CD4-positive, alpha-beta memory T cell (primary cell): ENCODE measurements at regions not wholly inside any gene's neighbourhood (a gene's known extent, or its start where the extent isn't known, plus 50 kb on each side); places are given as distances from the start of the nearest gene placed in this dataset.

Experiments
- CTCF ChIA-PET: fragments of 350-600 bp; sonication (Branson Sonifier 250); formaldehyde crosslinking; loops from one replicate; lab custom pipeline; 2021; ENCODE audit warnings: inconsistent platforms; ENCODE audit not compliant: partially characterized antibody; lab: Charles Lee
- POLR2A ChIA-PET: fragments of 350-600 bp; sonication (Branson Sonifier 250); formaldehyde crosslinking; loops from one replicate; lab custom pipeline; 2021; ENCODE audit not compliant: partially characterized antibody; lab: Charles Lee
- DNase-seq, 5 donors: peaks; one replicate each; pipeline versions ENCODE4 v3.0.0 to v3.0.0-alpha.2; 2020 to 2022; ENCODE audit warnings: mixed read lengths in 1 of 5
- H3K27ac ChIP-seq: one replicate; pipeline ENCODE4 v1.7.0; 2013; ENCODE audit warnings: low read depth, low read length
- H3K27me3 ChIP-seq: 2 replicates; pipeline ENCODE4 v1.7.0; 2013; ENCODE audit warnings: mild to moderate bottlenecking, low read length, moderate library complexity; ENCODE audit not compliant: insufficient read depth
- H3K36me3 ChIP-seq: 2 replicates; pipeline ENCODE4 v1.7.0; 2013; ENCODE audit warnings: mild to moderate bottlenecking, low read length, moderate library complexity; ENCODE audit not compliant: insufficient read depth
- H3K4me1 ChIP-seq: 2 replicates; pipeline ENCODE4 v1.7.0; 2013; ENCODE audit warnings: mild to moderate bottlenecking, low read length, moderate library complexity; ENCODE audit not compliant: insufficient read depth
- H3K4me3 ChIP-seq, 2 donors: one replicate each; pipeline ENCODE4 v1.7.0; 2013; ENCODE audit warnings: low read length in 2 of 2, mild to moderate bottlenecking in 1 of 2
- H3K9me3 ChIP-seq, 2 donors: one replicate each; pipeline ENCODE4 v1.7.0; 2013; ENCODE audit warnings: low read length in 2 of 2, control low read depth in 1 of 2; ENCODE audit not compliant: control insufficient read depth in 1 of 2
- H3K27ac Mint-ChIP-seq, 7 donors: one replicate each; pipeline ENCODE4 v1.8.0; 2020 to 2021; ENCODE audit warnings: mixed read lengths in 7 of 7, mild to moderate bottlenecking in 6 of 7, inconsistent platforms in 3 of 7, moderate library complexity in 3 of 7
- H3K27me3 Mint-ChIP-seq, 2 donors: one replicate each; pipeline ENCODE4 v1.8.0; 2020 to 2021; ENCODE audit warnings: mixed read lengths in 2 of 2
- H3K36me3 Mint-ChIP-seq, 2 donors: one replicate each; pipeline ENCODE4 v1.8.0; 2020 to 2021; ENCODE audit warnings: mixed read lengths in 2 of 2, inconsistent platforms in 1 of 2, mild to moderate bottlenecking in 1 of 2
- H3K4me1 Mint-ChIP-seq, 4 donors: one replicate each; pipeline ENCODE4 v1.8.0; 2020 to 2021; ENCODE audit warnings: mixed read lengths in 4 of 4, mild to moderate bottlenecking in 1 of 4
- H3K4me3 Mint-ChIP-seq, 8 donors: one replicate each; pipeline ENCODE4 v1.8.0; 2020 to 2021; ENCODE audit warnings: mixed read lengths in 8 of 8, mild to moderate bottlenecking in 7 of 8, moderate library complexity in 6 of 8, inconsistent platforms in 3 of 8
- H3K9me3 Mint-ChIP-seq, 8 donors: one replicate each; pipeline ENCODE4 v1.8.0; 2020 to 2021; ENCODE audit warnings: mixed read lengths in 8 of 8, mild to moderate bottlenecking in 5 of 8, inconsistent platforms in 3 of 8, moderate library complexity in 1 of 8
- intact Hi-C: fragments of 100-400 bp; cut with micrococcal nuclease; formaldehyde crosslinking; loops from one replicate; pipeline ENCODE4 v1.15.1; 2023

DNA sequence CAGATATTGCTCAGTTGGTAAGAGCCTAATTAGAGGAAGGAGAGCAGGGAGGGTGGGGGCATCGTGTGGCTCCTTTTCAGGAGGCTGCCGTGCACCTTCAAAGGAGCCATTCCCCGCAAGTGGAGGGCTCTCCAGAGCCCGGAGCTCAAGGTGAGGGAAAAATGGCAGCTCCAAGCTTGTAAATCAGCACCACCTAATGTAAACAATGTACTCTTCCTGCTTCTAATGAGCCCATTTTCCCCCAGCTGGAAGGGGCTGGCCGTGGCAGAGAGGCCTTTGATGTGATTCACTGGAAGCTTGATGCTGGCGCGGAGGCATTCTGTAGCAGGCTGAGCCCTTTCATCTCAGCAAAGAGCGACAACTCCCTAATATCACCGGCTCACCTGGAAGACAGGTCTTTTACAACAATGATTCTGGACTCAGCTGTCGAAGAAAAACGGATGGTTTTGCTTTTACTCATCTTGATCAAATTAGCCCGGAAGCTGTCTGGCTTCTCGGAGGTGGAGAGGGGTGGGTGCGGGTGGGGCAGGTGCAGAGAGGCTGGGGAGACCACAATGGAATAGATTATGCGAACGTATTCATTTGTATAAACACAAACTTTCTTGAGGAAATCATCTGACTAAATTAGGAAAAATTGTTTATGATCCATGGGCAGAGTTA, 112.5 kb downstream of the RRAGC start:
- Mint-ChIP-seq H3K4me3 (peak overlapping the region; percentile 26 to 79 (median 70)), H3K36me3 (no peaks in the 10 kb centered on the region), H3K9me3 (peaks cover 0 to 3% (median 0%) of the 10 kb centered on the region in 8 donors), H3K27me3 (peaks cover 6 to 13% of the 10 kb centered on the region in 2 donors), H3K27ac (peak overlapping the region in 3 of 7 donors; percentile 30 to 70 (median 44)), H3K4me1 (peaks cover 0 to 4% (median 2%) of the 10 kb centered on the region in 4 donors)
- no peak overlapping the region for H3K27ac ChIP-seq
- no peaks in the 10 kb centered on the region for H3K9me3 ChIP-seq
- intact Hi-C loops: no loop called here
- H3K4me3 ChIP-seq: no peak overlapping the region
- ChIA-PET CTCF (no interaction called here), POLR2A (no interaction called here)
- H3K36me3 ChIP-seq: no peaks in the 10 kb centered on the region
- DNase-seq: no peak
- no peaks in the 10 kb centered on the region for H3K27me3 ChIP-seq
- no peaks in the 10 kb centered on the region for H3K4me1 ChIP-seq

DNA sequence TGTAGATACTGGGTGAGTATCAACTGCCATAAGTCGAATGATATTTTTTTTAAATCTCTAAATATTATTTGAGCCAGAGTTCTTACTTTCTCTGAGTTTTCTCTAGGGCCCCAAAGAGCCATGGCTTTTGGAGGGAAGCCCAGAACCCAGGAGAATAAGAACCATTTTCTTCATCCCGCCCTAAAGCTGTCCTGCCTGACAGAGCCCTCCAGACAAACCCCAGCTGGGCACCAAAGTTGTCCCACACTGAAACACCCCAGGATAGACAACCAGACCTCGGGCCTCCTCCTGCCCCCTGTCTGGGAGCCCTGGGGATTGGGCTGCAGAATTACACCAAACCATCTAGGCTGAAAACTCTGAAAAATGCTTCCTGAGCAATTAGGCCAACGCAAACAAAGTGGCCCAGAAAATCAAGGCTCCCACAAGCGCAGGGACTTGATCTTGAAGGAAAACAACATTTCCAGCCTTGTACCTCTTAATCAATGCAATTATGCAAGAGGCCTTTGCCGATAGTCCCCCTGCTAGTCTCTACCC, 113.1 kb downstream of the RRAGC start:
- intact Hi-C loops: no loop called here
- POLR2A ChIA-PET: no interaction called here
- H3K4me3 ChIP-seq: no peak overlapping the region
- Mint-ChIP-seq H3K27ac (no peak overlapping the region), H3K27me3 (peaks cover 4 to 10% of the 10 kb centered on the region in 2 donors), H3K4me1 (peaks cover 0 to 4% (median 2%) of the 10 kb centered on the region in 4 donors), H3K36me3 (no peaks in the 10 kb centered on the region), H3K9me3 (peaks cover 0 to 3% (median 0%) of the 10 kb centered on the region in 8 donors), H3K4me3 (no peak overlapping the region)
- no peak overlapping the region for H3K27ac ChIP-seq
- no peaks in the 10 kb centered on the region for H3K36me3 ChIP-seq
- DNase-seq: no peak
- CTCF ChIA-PET: no interaction called here
- H3K4me1 ChIP-seq: no peaks in the 10 kb centered on the region
- H3K9me3 ChIP-seq: no peaks in the 10 kb centered on the region
- no peaks in the 10 kb centered on the region for H3K27me3 ChIP-seq

DNA sequence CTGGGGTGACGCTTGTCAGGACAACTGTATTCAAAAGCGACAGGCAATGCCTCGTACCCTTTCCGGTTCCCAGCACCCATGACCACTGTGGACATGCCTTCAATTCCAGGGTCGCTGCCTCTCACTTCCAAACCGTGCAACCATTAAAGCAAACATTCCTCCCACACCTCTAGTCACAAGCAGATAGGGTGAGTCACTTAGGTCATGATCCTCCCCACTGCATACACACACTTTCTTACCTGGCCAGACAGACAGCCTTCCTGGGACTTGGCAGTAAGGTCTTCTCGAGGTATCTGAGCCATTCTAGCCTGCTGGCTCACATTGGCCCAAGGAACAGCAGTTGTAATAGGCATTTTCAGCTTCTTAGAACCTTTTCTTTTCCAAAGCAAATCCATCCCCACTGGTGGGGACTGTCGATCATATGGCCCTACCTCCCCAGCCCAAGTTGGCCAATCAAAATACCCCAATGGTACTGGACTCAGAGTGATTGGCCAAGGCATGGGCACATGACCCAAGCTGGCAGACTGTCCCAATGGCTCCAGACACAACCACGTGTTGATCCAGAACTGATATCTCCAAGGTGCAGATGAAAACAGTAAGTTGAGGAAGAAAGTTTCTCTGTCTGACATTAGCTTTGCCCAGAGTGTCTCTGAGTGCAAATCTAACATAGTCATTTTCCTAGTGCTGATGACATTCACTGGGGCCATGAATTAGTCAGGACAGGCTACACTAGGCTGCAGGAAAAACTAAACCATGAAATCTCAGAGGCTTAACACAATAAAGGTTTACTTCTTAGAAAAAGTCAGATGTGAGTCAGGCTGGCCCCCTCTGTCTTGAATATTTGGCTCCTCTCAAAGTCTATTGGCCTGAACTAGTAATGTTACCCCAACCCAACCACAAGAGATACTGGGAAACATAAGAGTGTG, 113.8 kb downstream of the RRAGC start:
- H3K27ac Mint-ChIP-seq: no peak overlapping the region
- H3K27me3 Mint-ChIP-seq: peaks cover 4 to 10% of the 10 kb centered on the region in 2 donors
- peaks cover 0 to 3% (median 0%) of the 10 kb centered on the region in 8 donors for H3K9me3 Mint-ChIP-seq
- no peak overlapping the region for H3K27ac ChIP-seq
- H3K27me3 ChIP-seq: no peaks in the 10 kb centered on the region
- peaks cover 0 to 4% (median 2%) of the 10 kb centered on the region in 4 donors for H3K4me1 Mint-ChIP-seq
- H3K36me3 Mint-ChIP-seq: no peaks in the 10 kb centered on the region
- DNase-seq: no peak
- no peaks in the 10 kb centered on the region for H3K4me1 ChIP-seq
- ChIA-PET POLR2A (no interaction called here), CTCF (no interaction called here)
- H3K4me3 Mint-ChIP-seq: no peak overlapping the region
- H3K9me3 ChIP-seq: no peaks in the 10 kb centered on the region
- H3K36me3 ChIP-seq: no peaks in the 10 kb centered on the region
- intact Hi-C loops: no loop called here
- H3K4me3 ChIP-seq: no peak overlapping the region

DNA sequence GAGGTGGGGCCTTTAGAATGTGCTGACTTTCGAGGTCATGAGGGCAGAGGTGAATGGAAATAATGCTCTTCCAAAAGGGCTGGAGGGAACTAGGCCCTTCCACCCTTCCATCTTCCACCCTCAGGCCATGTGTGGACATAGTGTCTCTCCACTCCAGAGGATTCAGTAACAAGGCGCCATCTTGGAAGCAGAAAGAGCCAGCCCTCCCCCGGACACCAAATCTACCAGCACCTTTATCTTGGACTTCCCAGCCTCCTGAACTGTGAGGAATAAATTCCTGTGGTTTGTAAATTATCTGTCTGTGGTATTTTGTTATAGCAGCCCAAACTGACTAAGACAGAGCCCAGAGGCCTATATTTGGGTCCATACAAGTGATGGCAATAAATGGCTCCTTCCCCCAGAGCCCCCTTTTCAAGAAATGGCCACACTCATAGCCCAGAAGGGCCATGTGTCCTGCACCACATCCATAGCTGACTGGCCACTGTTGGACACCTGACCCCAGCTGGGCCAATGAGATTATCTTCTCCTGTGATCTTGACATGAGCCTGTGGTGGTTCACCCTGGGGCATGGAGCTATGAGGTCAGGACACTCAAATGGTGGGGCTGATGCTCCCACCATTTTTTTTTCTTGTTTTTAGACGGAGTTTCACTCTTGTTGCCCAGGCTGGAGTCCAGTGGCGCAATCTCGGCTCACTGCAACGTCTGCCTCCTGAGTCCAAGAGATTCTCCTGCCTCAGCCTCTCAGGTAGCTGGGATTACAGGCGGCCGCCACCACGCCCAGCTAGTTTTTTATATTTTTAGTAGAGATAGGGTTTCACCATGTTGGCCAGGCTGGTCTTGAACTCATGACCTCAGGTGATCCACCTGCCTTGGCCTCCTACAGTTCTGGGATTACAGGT, 114.9 kb downstream of the RRAGC start:
- ChIA-PET POLR2A (no interaction called here), CTCF (no interaction called here)
- H3K36me3 Mint-ChIP-seq: no peaks in the 10 kb centered on the region
- intact Hi-C loops: no loop called here
- H3K4me1 Mint-ChIP-seq: peaks cover 0 to 4% (median 2%) of the 10 kb centered on the region in 4 donors
- H3K27ac Mint-ChIP-seq: no peak overlapping the region
- H3K4me3 Mint-ChIP-seq: no peak overlapping the region
- Histone ChIP-seq H3K27me3 (no peaks in the 10 kb centered on the region), H3K27ac (no peak overlapping the region), H3K36me3 (no peaks in the 10 kb centered on the region), H3K4me1 (no peaks in the 10 kb centered on the region), H3K4me3 (no peak overlapping the region), H3K9me3 (no peaks in the 10 kb centered on the region)
- peaks cover 0 to 3% (median 0%) of the 10 kb centered on the region in 8 donors for H3K9me3 Mint-ChIP-seq
- DNase-seq: no peak
- peaks cover 0 to 8% of the 10 kb centered on the region in 2 donors for H3K27me3 Mint-ChIP-seq

DNA sequence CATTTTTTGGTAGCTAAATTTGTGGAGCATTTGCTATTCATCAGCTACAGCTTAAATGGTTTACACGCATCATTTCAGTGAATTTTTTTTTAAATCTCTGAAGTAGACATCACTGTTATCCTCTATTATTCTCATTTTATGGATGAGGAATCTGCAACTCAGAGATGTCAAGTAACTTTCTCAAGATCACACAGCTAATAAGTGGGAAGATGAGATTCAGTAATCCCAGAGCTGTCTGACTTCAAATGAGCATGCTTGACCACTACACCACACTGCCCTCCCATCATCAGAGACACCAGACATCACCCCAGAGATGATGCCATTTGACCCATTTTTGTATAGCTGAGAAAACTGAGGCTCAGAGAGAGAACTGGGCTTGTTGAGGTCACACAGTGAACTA, 116.4 kb downstream of the RRAGC start:
- Mint-ChIP-seq H3K36me3 (no peaks in the 10 kb centered on the region), H3K4me1 (peaks cover 0 to 4% (median 2%) of the 10 kb centered on the region in 4 donors), H3K27ac (no peak overlapping the region), H3K4me3 (no peak overlapping the region), H3K27me3 (peaks cover 0 to 2% of the 10 kb centered on the region in 2 donors), H3K9me3 (no peaks in the 10 kb centered on the region)
- H3K4me1 ChIP-seq: no peaks in the 10 kb centered on the region
- ChIA-PET POLR2A (interaction anchor here (0.9 kb wide), 1 partner anchor 29 kb away, joined by 3 read pairs; no protein-coding TSS in a partner anchor), CTCF (no interaction called here)
- H3K9me3 ChIP-seq: no peaks in the 10 kb centered on the region
- no peak overlapping the region for H3K27ac ChIP-seq
- no peaks in the 10 kb centered on the region for H3K27me3 ChIP-seq
- DNase-seq: no peak
- intact Hi-C loops: no loop called here
- H3K36me3 ChIP-seq: no peaks in the 10 kb centered on the region
- no peak overlapping the region for H3K4me3 ChIP-seq

DNA sequence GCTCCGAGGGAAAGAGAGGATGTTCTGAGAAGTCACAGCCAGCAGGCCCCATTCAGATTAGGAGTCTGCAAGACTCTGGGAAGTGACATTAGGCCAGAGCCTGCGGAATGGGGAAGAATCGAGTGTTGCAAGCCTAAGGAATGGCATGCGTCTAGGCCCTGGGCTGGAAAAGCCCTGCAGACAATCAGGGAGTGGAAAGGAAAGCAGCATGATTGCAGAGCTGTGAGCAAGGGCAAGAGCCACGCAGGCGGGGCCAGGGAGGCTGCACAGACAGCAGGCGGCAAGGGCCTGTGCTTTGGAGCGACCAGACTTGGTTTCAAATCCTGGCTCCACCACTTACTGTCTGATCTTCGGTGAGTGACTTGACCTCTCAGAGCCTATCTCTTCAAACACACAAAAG, 118.2 kb downstream of the RRAGC start:
- CTCF ChIA-PET: no interaction called here
- POLR2A ChIA-PET: no interaction called here

More for the DNA sequence above, 118.2 kb downstream of the RRAGC start:
- no peak overlapping the region for H3K4me3 Mint-ChIP-seq
- H3K4me3 ChIP-seq: no peak overlapping the region
- DNase-seq: no peak
- H3K9me3 Mint-ChIP-seq: no peaks in the 10 kb centered on the region
- no peak overlapping the region for H3K27ac Mint-ChIP-seq
- no peaks in the 10 kb centered on the region for H3K36me3 ChIP-seq
- no peak overlapping the region for H3K27ac ChIP-seq
- H3K27me3 ChIP-seq: no peaks in the 10 kb centered on the region
- no peaks in the 10 kb centered on the region for H3K9me3 ChIP-seq
- no peaks in the 10 kb centered on the region for H3K4me1 ChIP-seq
- H3K4me1 Mint-ChIP-seq: no peaks in the 10 kb centered on the region
- intact Hi-C loops: no loop called here
- H3K27me3 Mint-ChIP-seq: peaks cover 3% of the 10 kb centered on the region in 2 donors
- no peaks in the 10 kb centered on the region for H3K36me3 Mint-ChIP-seq
